ENCODE measurements at regions not wholly inside any gene's neighbourhood (a gene's known extent, or its start where the extent isn't known, plus 50 kb on each side); places are given as distances from the start of the nearest gene placed in this dataset.

DNA sequence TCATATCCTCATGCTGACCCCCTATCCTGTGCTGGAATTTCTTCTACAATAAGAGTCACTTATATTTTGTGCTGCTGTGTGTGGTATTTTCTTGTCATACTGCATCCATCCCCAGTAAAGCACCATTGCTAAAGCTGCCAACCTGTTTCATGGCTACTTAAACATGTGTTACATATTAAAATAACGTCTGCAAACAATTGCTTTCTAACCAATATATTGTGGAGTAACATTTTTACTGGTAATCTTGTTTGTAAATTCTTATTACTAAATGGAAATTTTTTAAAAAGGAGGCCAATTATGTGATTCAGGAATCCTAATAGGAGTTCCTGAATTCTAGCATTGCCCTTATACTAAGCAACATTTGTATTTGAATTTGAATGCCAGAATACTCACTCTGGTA lies 160.3 kb upstream of the VEGFC start:
- TF ChIP-seq, protein P1, sequence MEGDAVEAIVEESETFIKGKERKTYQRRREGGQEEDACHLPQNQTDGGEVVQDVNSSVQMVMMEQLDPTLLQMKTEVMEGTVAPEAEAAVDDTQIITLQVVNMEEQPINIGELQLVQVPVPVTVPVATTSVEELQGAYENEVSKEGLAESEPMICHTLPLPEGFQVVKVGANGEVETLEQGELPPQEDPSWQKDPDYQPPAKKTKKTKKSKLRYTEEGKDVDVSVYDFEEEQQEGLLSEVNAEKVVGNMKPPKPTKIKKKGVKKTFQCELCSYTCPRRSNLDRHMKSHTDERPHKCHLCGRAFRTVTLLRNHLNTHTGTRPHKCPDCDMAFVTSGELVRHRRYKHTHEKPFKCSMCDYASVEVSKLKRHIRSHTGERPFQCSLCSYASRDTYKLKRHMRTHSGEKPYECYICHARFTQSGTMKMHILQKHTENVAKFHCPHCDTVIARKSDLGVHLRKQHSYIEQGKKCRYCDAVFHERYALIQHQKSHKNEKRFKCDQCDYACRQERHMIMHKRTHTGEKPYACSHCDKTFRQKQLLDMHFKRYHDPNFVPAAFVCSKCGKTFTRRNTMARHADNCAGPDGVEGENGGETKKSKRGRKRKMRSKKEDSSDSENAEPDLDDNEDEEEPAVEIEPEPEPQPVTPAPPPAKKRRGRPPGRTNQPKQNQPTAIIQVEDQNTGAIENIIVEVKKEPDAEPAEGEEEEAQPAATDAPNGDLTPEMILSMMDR (IDR thresholded peaks at IDR 0.05), result no peak
- no peak for TF ChIP-seq POLR2A (IDR thresholded peaks at IDR 0.05)

Data from heart left ventricle (tissue), 13 donors.